GM12878 (cell line): ENCODE measurements at regions not wholly inside any gene's neighbourhood (a gene's known extent, or its start where the extent isn't known, plus 50 kb on each side); places are given as distances from the start of the nearest gene placed in this dataset.

Experiments
- ATAC-seq: fragments of 200-7000 bp; cut with Tn5 transposase; 3 replicates; pipeline ENCODE4 v1.9.1; 2020; ENCODE audit warnings: mild to moderate bottlenecking, moderate library complexity
- BruUV-seq: library from RNA; stranded (reverse); fragments of 400-500 nt; replicated peaks from 2 replicates; lab custom pipeline; 2021; lab: Mats Ljungman, UMichigan
- CTCF ChIA-PET: fragments of 300-600 bp; sonication (Branson Sonifier 250); formaldehyde crosslinking; extraction: SDS; loops from one replicate; lab custom pipeline; 2021; ENCODE audit warnings: inconsistent platforms; lab: Yijun Ruan, JAX
- POLR2A ChIA-PET: fragments of 350-600 bp; formaldehyde crosslinking; extraction: SDS; loops from one replicate; lab custom pipeline; 2021; ENCODE audit warnings: inconsistent platforms; lab: Charles Lee
- RAD21 ChIA-PET: fragments of 300-600 bp; sonication (Branson Sonifier 250); formaldehyde crosslinking; loops from one replicate; lab custom pipeline; 2023; ENCODE audit warnings: antibody characterized with exemption; ENCODE audit not compliant: unreplicated experiment; lab: Charles Lee
- SMC1A ChIA-PET: fragments of 300-600 bp; sonication (Branson Sonifier 250); formaldehyde crosslinking; loops from one replicate; lab custom pipeline; 2023; ENCODE audit not compliant: unreplicated experiment, uncharacterized antibody; lab: Charles Lee
- DNase-seq: peaks from one replicate; pipeline ENCODE4 v3.0.0-alpha.2; 2011; ENCODE audit warnings: low read depth, low spot score
- FAIRE-seq: peaks from 3 replicates; lab custom pipeline; 2011; peaks lifted over from hg19 to GRCh38; lab: Jason Lieb, UNC
- H2AFZ ChIP-seq: 2 replicates; pipeline ENCODE4 v1.6.0; 2011; ENCODE audit warnings: low read depth, low read length, control low read depth; ENCODE audit not compliant: control insufficient read depth
- H3K27ac ChIP-seq: 2 replicates; pipeline ENCODE4 v1.5.1; 2011; ENCODE audit warnings: control low read depth; ENCODE audit not compliant: control insufficient read depth, insufficient read depth
- H3K27me3 ChIP-seq, 2 experiments: replicated peaks in 1 of 2; 2 replicates each; pipeline versions ENCODE4 v1.6.0 to v1.6.1; 2011; ENCODE audit warnings: low read length in 1 of 2; ENCODE audit not compliant: control insufficient read depth in 2 of 2, insufficient read depth in 2 of 2
- H3K36me3 ChIP-seq, 2 experiments: 2 replicates each; pipeline ENCODE4 v1.5.1; 2011; ENCODE audit warnings: low read length in 1 of 2; ENCODE audit not compliant: control insufficient read depth in 2 of 2, insufficient read depth in 2 of 2
- H3K4me1 ChIP-seq: 2 replicates; pipeline ENCODE4 v1.6.1; 2011; ENCODE audit warnings: mild to moderate bottlenecking, low read length, moderate library complexity, mixed read lengths; ENCODE audit not compliant: control insufficient read depth, insufficient read depth
- H3K4me2 ChIP-seq: 2 replicates; pipeline ENCODE4 v1.6.0; 2011; ENCODE audit warnings: control low read depth; ENCODE audit not compliant: control insufficient read depth, insufficient read depth
- H3K4me3 ChIP-seq: fragments of 200-600 bp; sonication (generic); 2 replicates; pipeline ENCODE4 v1.5.1; 2016
- H3K79me2 ChIP-seq: 2 replicates; pipeline ENCODE4 v1.6.0; 2011; ENCODE audit warnings: low read length; ENCODE audit not compliant: control insufficient read depth, insufficient read depth
- H3K9ac ChIP-seq: 2 replicates; pipeline ENCODE4 v1.8.0; 2011; ENCODE audit warnings: low read length, control low read depth, mixed read lengths; ENCODE audit not compliant: control insufficient read depth, insufficient read depth
- H3K9me3 ChIP-seq: replicated peaks from 3 replicates; pipeline ENCODE4 v1.5.1; 2011; ENCODE audit warnings: mild to moderate bottlenecking, low read length; ENCODE audit not compliant: control insufficient read depth, insufficient read depth
- H4K20me1 ChIP-seq: 2 replicates; pipeline ENCODE4 v1.6.0; 2011; ENCODE audit not compliant: control insufficient read depth, insufficient read depth
- ATF7 ChIP-seq: fragments of 450-650 bp; IDR thresholded peaks from 2 replicates; pipeline ENCODE4 v1.6.1; 2016; ENCODE audit warnings: low read depth, mild to moderate bottlenecking
- BHLHE40 ChIP-seq, 2 experiments: fragments of 450-650 bp in 1 of 2; IDR thresholded peaks; 2 replicates each; pipeline ENCODE4 v1.6.1; 2011 to 2017; ENCODE audit warnings: low read depth in 2 of 2, borderline replicate concordance in 1 of 2, improper control_type of control experiment in 1 of 2, low read length in 1 of 2, mild to moderate bottlenecking in 1 of 2
- BMI1 ChIP-seq: fragments of 450-650 bp; IDR thresholded peaks from 2 replicates; pipeline ENCODE4 v1.6.1; 2016; ENCODE audit warnings: mild to moderate bottlenecking, moderate library complexity, borderline replicate concordance
- CBFB ChIP-seq: IDR thresholded peaks from 2 replicates; pipeline ENCODE4 v1.6.1; 2016; ENCODE audit warnings: antibody characterized with exemption, low read depth
- CHD4 ChIP-seq: fragments of 200-600 bp; sonication (generic); IDR thresholded peaks from 2 replicates; pipeline ENCODE4 v1.6.1; 2016; ENCODE audit warnings: mild to moderate bottlenecking
- CREB1 ChIP-seq: IDR thresholded peaks from 2 replicates; pipeline ENCODE4 v1.6.1; 2012; ENCODE audit warnings: low read depth, mild to moderate bottlenecking, inconsistent platforms
- HDGF ChIP-seq: fragments of 450-650 bp; IDR thresholded peaks from 2 replicates; pipeline ENCODE4 v1.6.1; 2016; ENCODE audit warnings: antibody characterized with exemption
- JUNB ChIP-seq: IDR thresholded peaks from 2 replicates; pipeline ENCODE4 v1.6.1; 2016; ENCODE audit warnings: antibody characterized with exemption, mild to moderate bottlenecking
- MLLT1 ChIP-seq: fragments of 450-650 bp; IDR thresholded peaks from 2 replicates; pipeline ENCODE4 v1.6.1; 2016; ENCODE audit warnings: mild to moderate bottlenecking
- MTA3 ChIP-seq: IDR thresholded peaks from 2 replicates; pipeline ENCODE4 v1.6.1; 2012; ENCODE audit warnings: low read length, inconsistent platforms, borderline replicate concordance
- MYC ChIP-seq: IDR thresholded peaks from 2 replicates; pipeline ENCODE4 v1.6.1; 2011; ENCODE audit warnings: mild to moderate bottlenecking, low read length, moderate library complexity, inconsistent platforms; ENCODE audit not compliant: insufficient read depth, insufficient replicate concordance, insufficient read length, severe bottlenecking
- NR2C1 ChIP-seq: fragments of 450-650 bp; IDR thresholded peaks from 2 replicates; pipeline ENCODE4 v1.6.1; 2017; ENCODE audit warnings: antibody characterized with exemption, mild to moderate bottlenecking, moderate library complexity
- NRF1 ChIP-seq: conservative IDR thresholded peaks from 2 replicates; pipeline ENCODE4 v1.6.1; 2011; ENCODE audit warnings: mild to moderate bottlenecking, low read depth, low read length, improper control_type of control experiment
- POU2F2 ChIP-seq: IDR thresholded peaks from 3 replicates; pipeline ENCODE4 v1.6.1; 2011; ENCODE audit warnings: low read depth, mild to moderate bottlenecking, low read length, borderline replicate concordance
- PRDM15 ChIP-seq: fragments of 450-650 bp; formaldehyde crosslinking; IDR thresholded peaks from 2 replicates; pipeline ENCODE4 v1.4.0; 2020; ENCODE audit warnings: mild to moderate bottlenecking, moderate library complexity
- RUNX3 ChIP-seq: IDR thresholded peaks from 2 replicates; pipeline ENCODE4 v1.6.1; 2012; ENCODE audit warnings: low read length, inconsistent platforms
- SMARCA5 ChIP-seq: fragments of 450-650 bp; IDR thresholded peaks from 2 replicates; pipeline ENCODE4 v1.6.1; 2017; ENCODE audit warnings: mild to moderate bottlenecking
- SP1 ChIP-seq: IDR thresholded peaks from one replicate; pipeline ENCODE4 v1.6.1; 2011; ENCODE audit warnings: low read depth, low read length
- YBX1 ChIP-seq: fragments of 450-650 bp; IDR thresholded peaks from 2 replicates; pipeline ENCODE4 v1.6.1; 2016; ENCODE audit warnings: antibody characterized with exemption
- ZNF217 ChIP-seq: fragments of 450-650 bp; IDR thresholded peaks from 2 replicates; pipeline ENCODE4 v1.6.1; 2017; ENCODE audit warnings: antibody characterized with exemption, mild to moderate bottlenecking
- ZNF274 ChIP-seq: IDR thresholded peaks from one replicate; pipeline ENCODE4 v1.8.0; 2011; ENCODE audit not compliant: insufficient read length, insufficient read depth
- WGBS: methylation state at CpG from one replicate; pipeline ENCODE4 v1.1.6; 2016; ENCODE audit warnings: low lambda C conversion rate; ENCODE audit not compliant: insufficient replicate concordance, insufficient coverage; ENCODE audit errors: missing lambda C conversion rate; 5-methylcytosine and 5-hydroxymethylcytosine counted together
- in situ Hi-C: fragments of 300-500 bp; cut with MboI; formaldehyde crosslinking; loops from 9 replicates; pipeline ENCODE4 v1.14.3; 2018; ENCODE audit warnings: mixed read lengths
- intact Hi-C: fragments of 100-400 bp; cut with micrococcal nuclease; formaldehyde crosslinking; loops from one replicate; pipeline ENCODE4 v1.14.2; 2022; ENCODE audit not compliant: unreplicated experiment

GRCh38 chr1:34366875-34367624 is 190.3 kb downstream of the C1orf94 start:
- in situ Hi-C loops (loop anchor here (10.0 kb wide), 1 partner anchor 168 kb away; no protein-coding TSS in a partner anchor), intact Hi-C loops (loop anchor here (10.0 kb wide), 1 partner anchor 228 kb away; no protein-coding TSS in a partner anchor)
- H2AFZ ChIP-seq = no peak overlapping the region
- peaks cover 2% of the 10 kb centered on the region; the same call in 2 of the 3 replicates for H3K9me3 ChIP-seq
- no peak overlapping the region for H3K27ac ChIP-seq
- 0% methylated on average over 3 of the region's 3 CpGs for WGBS
- BruUV-seq = no TSS peak
- no peak for FAIRE-seq
- H3K9ac ChIP-seq = no peak overlapping the region
- ChIA-PET RAD21 (interaction anchor here (1.0 to 1.6 kb wide), 5 partner anchors 11 to 166 kb away, joined by 3 to 11 read pairs (median 3); no protein-coding TSS in a partner anchor), SMC1A (interaction anchor here (1.0 to 1.5 kb wide), 4 partner anchors 10 to 165 kb away, joined by 3 to 8 read pairs (median 4); no protein-coding TSS in a partner anchor), POLR2A (no interaction called here), CTCF (interaction anchor here (1.0 to 1.2 kb wide), 2 partner anchors 28 to 230 kb away, joined by 3 read pairs; no protein-coding TSS in a partner anchor)
- ATAC-seq = peak; percentile 64
- H3K4me1 ChIP-seq = peaks cover 9% of the 10 kb centered on the region; the same call in 1 of the 2 replicates
- no peaks in the 10 kb centered on the region for H3K36me3 ChIP-seq
- no peaks in the 10 kb centered on the region; a peak in 1 of 4 replicates for H3K27me3 ChIP-seq
- H3K4me2 ChIP-seq = no peak overlapping the region; the same call in 1 of the 2 replicates
- no peaks in the 10 kb centered on the region for H3K79me2 ChIP-seq
- H3K4me3 ChIP-seq = no peak overlapping the region
- DNase-seq = no peak
- no peaks in the 10 kb centered on the region for H4K20me1 ChIP-seq
- no peak for TF ChIP-seq HDGF
- TF ChIP-seq YBX1 = no peak
- no peak for TF ChIP-seq PRDM15
- peak; percentile 70 to 73 for TF ChIP-seq BHLHE40 (IDR thresholded peaks at IDR 0.05; ENCODE audit: borderline replicate concordance in 1 of 2, low read depth in 2 of 2, low read length in 1 of 2)
- no peak for TF ChIP-seq SMARCA5
- TF ChIP-seq ZNF274 = no peak
- TF ChIP-seq MTA3 = no peak
- peak; percentile 53 for TF ChIP-seq ATF7
- TF ChIP-seq MLLT1 = peak; percentile 58; the same call in 1 of the 2 replicates
- no peak for TF ChIP-seq CREB1
- TF ChIP-seq POU2F2 = 0 out of 3 replicates have a peak, but pooled peaks have one; percentile 59
- peak; percentile 95 for TF ChIP-seq RUNX3
- no peak for TF ChIP-seq NRF1
- TF ChIP-seq BMI1 = no peak
- TF ChIP-seq NR2C1 = no peak
- TF ChIP-seq SP1 = no peak
- TF ChIP-seq CBFB = peak; percentile 71
- TF ChIP-seq JUNB = peak; percentile 64
- no peak for TF ChIP-seq MYC
- TF ChIP-seq ZNF217 = 0 out of 2 replicates have a peak, but pooled peaks have one; percentile 42
- TF ChIP-seq CHD4 = no peak
